Caco-2 (cell line): ENCODE measurements at regions not wholly inside any gene's neighbourhood (a gene's known extent, or its start where the extent isn't known, plus 50 kb on each side); places are given as distances from the start of the nearest gene placed in this dataset.

Experiments used
- BruUV-seq: library from RNA; stranded (reverse); fragments of 400-500 nt; replicated peaks from 2 replicates; lab custom pipeline; 2021; lab: Mats Ljungman, UMichigan
- CTCF ChIA-PET: fragments of 300-600 bp; sonication (Branson Sonifier 250); formaldehyde crosslinking; loops from one replicate; lab custom pipeline; 2022; ENCODE audit warnings: antibody characterized with exemption; lab: Charles Lee
- POLR2A ChIA-PET: fragments of 300-600 bp; sonication (Branson Sonifier 250); formaldehyde crosslinking; loops from one replicate; lab custom pipeline; 2022; ENCODE audit warnings: antibody characterized with exemption; lab: Charles Lee
- DNase-seq, 2 experiments: peaks; one replicate each; pipeline versions ENCODE4 v3.0.0 to v3.0.0-alpha.2; 2020 to 2022
- H3K27me3 ChIP-seq: replicated peaks from 2 replicates; pipeline ENCODE4 v1.6.0; 2011; ENCODE audit warnings: low read length; ENCODE audit not compliant: control insufficient read depth, insufficient read depth
- H3K36me3 ChIP-seq: 2 replicates; pipeline ENCODE4 v1.5.1; 2011; ENCODE audit warnings: low read length; ENCODE audit not compliant: control insufficient read depth, insufficient read depth
- H3K4me1 ChIP-seq: fragments of 250-450 bp; sonication (Bioruptor Pico); 2 replicates; pipeline ENCODE4 v1.5.1; 2020; ENCODE audit warnings: mild to moderate bottlenecking
- H3K4me3 ChIP-seq: 2 replicates; pipeline ENCODE4 v1.5.1; 2011; ENCODE audit warnings: low read depth, mild to moderate bottlenecking, control low read depth, low read length
- H3K9me3 ChIP-seq: fragments of 250-450 bp; sonication (Bioruptor Pico); 2 replicates; pipeline ENCODE4 v1.5.1; 2020; ENCODE audit warnings: mild to moderate bottlenecking, moderate library complexity
- H3K27ac Mint-ChIP-seq: one replicate; pipeline ENCODE4 v1.8.0; 2022; ENCODE audit warnings: mixed read lengths; ENCODE audit not compliant: unreplicated experiment
- H3K27me3 Mint-ChIP-seq: one replicate; pipeline ENCODE4 v1.8.0; 2022; ENCODE audit warnings: mixed read lengths; ENCODE audit not compliant: insufficient read depth, unreplicated experiment
- H3K36me3 Mint-ChIP-seq: one replicate; pipeline ENCODE4 v1.8.0; 2022; ENCODE audit warnings: mild to moderate bottlenecking, mixed read lengths; ENCODE audit not compliant: insufficient read depth, unreplicated experiment
- H3K4me1 Mint-ChIP-seq: one replicate; pipeline ENCODE4 v1.8.0; 2022; ENCODE audit warnings: low read depth, mixed read lengths; ENCODE audit not compliant: unreplicated experiment
- H3K4me3 Mint-ChIP-seq: one replicate; pipeline ENCODE4 v1.8.0; 2022; ENCODE audit warnings: mild to moderate bottlenecking, moderate library complexity, mixed read lengths; ENCODE audit not compliant: unreplicated experiment
- H3K9me3 Mint-ChIP-seq: one replicate; pipeline ENCODE4 v1.8.0; 2022; ENCODE audit warnings: mixed read lengths; ENCODE audit not compliant: unreplicated experiment
- CTCF ChIP-seq, 2 experiments: fragments of 200-600 bp in 1 of 2; IDR thresholded peaks; 1 replicate in 1 of 2; 2 replicates in 1 of 2; pipeline versions ENCODE4 v1.5.1 to v1.8.0; 2011 to 2022; ENCODE audit warnings: antibody characterized with exemption in 1 of 2, control low read depth in 1 of 2, inconsistent platforms in 1 of 2, low read depth in 1 of 2, low read length in 1 of 2, mild to moderate bottlenecking in 1 of 2, moderate library complexity in 1 of 2; ENCODE audit not compliant: insufficient read depth in 1 of 2, severe bottlenecking in 1 of 2, unreplicated experiment in 1 of 2
- intact Hi-C: fragments of 100-400 bp; cut with micrococcal nuclease; formaldehyde crosslinking; loops from one replicate; pipeline ENCODE4 v1.10.0; 2022; ENCODE audit not compliant: unreplicated experiment

DNA sequence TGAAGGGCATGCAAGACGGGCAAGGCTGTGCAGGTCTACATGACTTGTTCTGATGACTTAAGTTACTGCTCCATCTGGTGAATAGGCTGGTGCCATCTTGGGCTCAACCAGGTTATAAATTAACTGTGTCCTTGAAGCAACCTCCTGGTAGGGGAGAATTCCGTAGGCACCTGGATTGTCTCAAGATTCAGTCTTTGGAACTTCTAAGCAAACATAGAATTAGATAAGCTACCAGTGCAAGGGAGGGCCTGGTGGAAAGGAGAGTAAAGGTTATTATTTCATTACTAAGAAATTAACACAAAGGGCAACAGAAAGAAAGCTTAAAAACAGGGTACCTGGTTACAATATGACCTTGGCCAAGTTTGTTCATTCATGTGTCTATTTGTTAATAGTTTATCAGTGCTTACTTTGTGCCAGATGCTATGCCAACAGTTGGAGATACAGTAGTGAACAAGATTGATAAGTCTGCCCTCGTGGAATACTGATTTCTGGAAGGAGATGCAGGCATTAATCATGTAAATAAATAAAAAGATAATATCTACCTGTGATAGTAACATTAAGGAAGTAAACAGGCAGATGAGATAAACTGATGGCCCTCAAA lies 107.0 kb upstream of the PALS2 start:
- no peaks in the 10 kb centered on the region for H3K36me3 ChIP-seq
- BruUV-seq = no TSS peak
- H3K9me3 ChIP-seq = no peaks in the 10 kb centered on the region; the same call in 1 of the 2 replicates
- H3K4me3 ChIP-seq = no peak overlapping the region
- no peak for TF ChIP-seq CTCF (IDR thresholded peaks at IDR 0.05; ENCODE audit: insufficient read depth in 1 of 2, low read depth in 1 of 2, low read length in 1 of 2, severe bottlenecking in 1 of 2, unreplicated experiment in 1 of 2)
- H3K4me3 Mint-ChIP-seq = no peak overlapping the region
- H3K9me3 Mint-ChIP-seq = no peaks in the 10 kb centered on the region
- H3K27me3 Mint-ChIP-seq = no peaks in the 10 kb centered on the region
- POLR2A ChIA-PET = no interaction called here
- H3K4me1 ChIP-seq = peaks cover 33% of the 10 kb centered on the region
- DNase-seq = peak; percentile 26 to 54
- H3K36me3 Mint-ChIP-seq = no peaks in the 10 kb centered on the region
- intact Hi-C loops = loop anchor here (2.0 kb wide), 1 partner anchor 43 kb away; no protein-coding TSS in a partner anchor
- H3K27me3 ChIP-seq = no peaks in the 10 kb centered on the region
- H3K27ac Mint-ChIP-seq = no peak overlapping the region
- H3K4me1 Mint-ChIP-seq = peaks cover 21% of the 10 kb centered on the region
- CTCF ChIA-PET = no interaction called here

DNA sequence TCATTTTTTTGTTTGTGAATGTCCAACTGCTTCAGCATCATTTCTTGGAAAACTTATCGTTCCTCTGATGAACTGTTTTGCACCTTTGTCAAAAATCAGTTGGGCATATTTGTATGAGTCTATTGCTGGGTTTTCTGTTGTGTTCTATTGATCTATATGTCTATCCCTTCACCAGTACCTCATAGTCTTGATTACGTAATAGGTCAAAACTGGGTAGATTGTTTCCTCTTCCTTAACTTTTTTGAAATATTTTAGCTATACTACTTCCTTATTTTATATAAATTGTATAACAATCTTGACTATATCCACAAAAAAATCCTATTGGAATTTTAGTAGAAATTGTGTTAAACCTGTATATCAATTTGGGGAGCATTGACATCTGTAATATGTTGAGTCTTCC lies 104.1 kb upstream of the PALS2 start:
- ChIA-PET CTCF (no interaction called here), POLR2A (no interaction called here)
- no peak for TF ChIP-seq CTCF (IDR thresholded peaks at IDR 0.05; ENCODE audit: insufficient read depth in 1 of 2, low read depth in 1 of 2, low read length in 1 of 2, severe bottlenecking in 1 of 2, unreplicated experiment in 1 of 2)
- no peak overlapping the region for H3K27ac Mint-ChIP-seq
- no peaks in the 10 kb centered on the region for H3K27me3 Mint-ChIP-seq
- peaks cover 21% of the 10 kb centered on the region for H3K4me1 Mint-ChIP-seq
- no peaks in the 10 kb centered on the region for H3K36me3 Mint-ChIP-seq
- no peak overlapping the region for H3K4me3 Mint-ChIP-seq
- DNase-seq = no peak
- no peaks in the 10 kb centered on the region for H3K9me3 Mint-ChIP-seq
- Histone ChIP-seq H3K27me3 (no peaks in the 10 kb centered on the region), H3K36me3 (no peaks in the 10 kb centered on the region), H3K4me3 (no peak overlapping the region), H3K4me1 (peaks cover 31% of the 10 kb centered on the region), H3K9me3 (no peaks in the 10 kb centered on the region; the same call in 1 of the 2 replicates)
- BruUV-seq = no TSS peak
- intact Hi-C loops = no loop called here

DNA sequence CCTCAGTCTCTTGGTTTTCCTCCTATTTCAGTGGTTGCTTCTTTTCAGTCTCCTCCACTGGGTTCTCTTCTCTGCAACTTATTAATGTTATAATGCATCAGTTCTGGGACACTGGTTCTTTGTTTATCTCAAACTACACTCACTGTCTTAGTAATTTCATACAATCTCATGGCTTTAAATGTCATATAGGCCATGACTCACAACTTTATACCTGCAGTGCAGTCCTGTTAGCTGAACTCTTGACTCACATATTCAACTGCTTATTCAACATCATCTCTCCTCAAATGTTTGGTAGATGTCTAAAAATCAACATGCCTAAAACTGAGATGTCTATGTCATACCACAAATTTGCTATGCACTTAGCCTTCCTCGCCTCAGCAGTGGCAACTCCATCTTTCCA lies 101.2 kb upstream of the PALS2 start:
- no peak overlapping the region for H3K27ac Mint-ChIP-seq
- no TSS peak for BruUV-seq

More for the DNA sequence above, 101.2 kb upstream of the PALS2 start:
- Mint-ChIP-seq H3K27me3 (no peaks in the 10 kb centered on the region), H3K4me1 (no peaks in the 10 kb centered on the region), H3K9me3 (no peaks in the 10 kb centered on the region), H3K36me3 (no peaks in the 10 kb centered on the region), H3K4me3 (no peak overlapping the region)
- Histone ChIP-seq H3K27me3 (no peaks in the 10 kb centered on the region), H3K9me3 (no peaks in the 10 kb centered on the region; the same call in 1 of the 2 replicates), H3K4me3 (no peak overlapping the region), H3K4me1 (peaks cover 14% of the 10 kb centered on the region), H3K36me3 (no peaks in the 10 kb centered on the region)
- intact Hi-C loops = no loop called here
- ChIA-PET POLR2A (no interaction called here), CTCF (no interaction called here)
- DNase-seq = no peak
- TF ChIP-seq CTCF (IDR thresholded peaks at IDR 0.05; ENCODE audit: insufficient read depth in 1 of 2, low read depth in 1 of 2, low read length in 1 of 2, severe bottlenecking in 1 of 2, unreplicated experiment in 1 of 2) = no peak
